K562 (cell line): ENCODE measurements at regions not wholly inside any gene's neighbourhood (a gene's known extent, or its start where the extent isn't known, plus 50 kb on each side); places are given as distances from the start of the nearest gene placed in this dataset.

Source experiments
- ATAC-seq: fragments of 200-7000 bp; cut with Tn5 transposase; 3 replicates; pipeline ENCODE4 v1.9.1; 2020; ENCODE audit warnings: moderate library complexity
- BruUV-seq: library from RNA; stranded (reverse); fragments of 400-500 nt; replicated peaks from 2 replicates; lab custom pipeline; 2021; lab: Mats Ljungman, UMichigan
- CTCF ChIA-PET: fragments of 300-600 bp; formaldehyde crosslinking; extraction: SDS; loops from one replicate; lab custom pipeline; 2021; ENCODE audit warnings: low intra/inter-chr PET ratio; lab: Yijun Ruan, JAX
- POLR2A ChIA-PET: fragments of 300-600, 350-650 bp; sonication (Branson Sonifier 250); formaldehyde crosslinking; extraction: SDS; loops from one replicate; lab custom pipeline; 2021; ENCODE audit warnings: antibody characterized with exemption, inconsistent platforms; lab: Yijun Ruan, JAX
- DNase-seq, 4 experiments: peaks; one replicate each; pipeline versions ENCODE4 v3.0.0 to v3.0.0-alpha.2; 2011 to 2018; ENCODE audit warnings: low spot score in 3 of 4, mixed read lengths in 3 of 4; ENCODE audit errors: extremely low read depth in 1 of 4
- FAIRE-seq: peaks from 2 replicates; lab custom pipeline; 2011; peaks lifted over from hg19 to GRCh38; lab: Jason Lieb, UNC
- H2AFZ ChIP-seq: 2 replicates; pipeline ENCODE4 v1.6.0; 2011; ENCODE audit warnings: low read depth, low read length, control low read depth, inconsistent platforms
- H3K27ac ChIP-seq: fragments of 200-600 bp; 3 replicates; pipeline ENCODE4 v1.8.0; 2011; ENCODE audit warnings: low read depth, mild to moderate bottlenecking, control low read depth, inconsistent platforms, low read length, moderate library complexity, mixed read lengths; ENCODE audit errors: extremely low read depth
- H3K27me3 ChIP-seq, 2 experiments: fragments of 300-600 bp in 1 of 2; 2 replicates in 1 of 2; 3 replicates in 1 of 2; pipeline versions ENCODE4 v1.6.0 to v1.8.0; 2011; ENCODE audit warnings: inconsistent platforms in 2 of 2, low read length in 2 of 2, mild to moderate bottlenecking in 1 of 2, mixed read lengths in 1 of 2, moderate library complexity in 1 of 2; ENCODE audit not compliant: control insufficient read depth in 2 of 2, insufficient read depth in 2 of 2
- H3K36me3 ChIP-seq: fragments of 300-600 bp; 3 replicates; pipeline ENCODE4 v1.8.0; 2011; ENCODE audit warnings: mild to moderate bottlenecking, low read length, inconsistent platforms; ENCODE audit not compliant: control insufficient read depth, insufficient read depth
- H3K4me1 ChIP-seq, 2 experiments: fragments of 200-600 bp in 1 of 2; replicated peaks in 1 of 2; 2 replicates in 1 of 2; 3 replicates in 1 of 2; pipeline versions ENCODE4 v1.5.1 to v1.8.0; 2011; ENCODE audit warnings: inconsistent platforms in 2 of 2, low read length in 2 of 2, mild to moderate bottlenecking in 1 of 2, mixed read lengths in 1 of 2, moderate library complexity in 1 of 2; ENCODE audit not compliant: control insufficient read depth in 2 of 2, insufficient read depth in 2 of 2
- H3K4me2 ChIP-seq: 2 replicates; pipeline ENCODE4 v1.6.1; 2011; ENCODE audit warnings: low read length, control low read depth, inconsistent platforms, mixed read lengths; ENCODE audit not compliant: insufficient read depth
- H3K4me3 ChIP-seq: fragments of 200-600 bp; sonication (generic), shearing (Covaris generic); 2 replicates; pipeline ENCODE4 v1.5.1; 2016; ENCODE audit warnings: control low read depth, inconsistent platforms
- H3K79me2 ChIP-seq: fragments of 200-600 bp; 3 replicates; pipeline ENCODE4 v1.8.0; 2011; ENCODE audit warnings: low read length, inconsistent platforms; ENCODE audit not compliant: control insufficient read depth, insufficient read depth
- H3K9ac ChIP-seq, 2 experiments: 2 replicates each; pipeline versions ENCODE4 v1.6.0 to v1.6.1; 2011; ENCODE audit warnings: low read depth in 2 of 2, low read length in 2 of 2, control low read depth in 1 of 2, inconsistent platforms in 1 of 2, mild to moderate bottlenecking in 1 of 2, mixed read lengths in 1 of 2; ENCODE audit not compliant: insufficient read depth in 1 of 2
- H3K9me1 ChIP-seq: one replicate; pipeline ENCODE4 v1.6.0; 2011; ENCODE audit warnings: inconsistent platforms, mild to moderate bottlenecking, low read length, moderate library complexity; ENCODE audit not compliant: control insufficient read depth, insufficient read depth
- H3K9me3 ChIP-seq: replicated peaks from 2 replicates; pipeline ENCODE4 v1.5.1; 2011; ENCODE audit warnings: low read depth, low read length, inconsistent platforms; ENCODE audit not compliant: control insufficient read depth, insufficient read depth
- H4K20me1 ChIP-seq: replicated peaks from 2 replicates; pipeline ENCODE4 v1.6.1; 2011; ENCODE audit warnings: low read length, inconsistent platforms, mixed read lengths; ENCODE audit not compliant: control insufficient read depth, insufficient read depth
- BRCA1 ChIP-seq, 2 experiments: fragments of 450-650 bp in 1 of 2; sonication (generic) in 1 of 2; formaldehyde crosslinking in 1 of 2; IDR thresholded peaks; 2 replicates each; pipeline versions ENCODE4 v1.5.0 to v1.6.1; 2017 to 2020; ENCODE audit warnings: mild to moderate bottlenecking in 1 of 2, missing genetic modification reagents in 1 of 2
- CBFA2T2 ChIP-seq: fragments of 450-650 bp; conservative IDR thresholded peaks from 2 replicates; pipeline ENCODE4 v1.6.1; 2017; ENCODE audit warnings: mild to moderate bottlenecking
- CBX8 ChIP-seq: fragments of 200-600 bp; sonication (generic); IDR thresholded peaks from 2 replicates; pipeline ENCODE4 v1.6.1; 2012; ENCODE audit warnings: borderline replicate concordance, mixed run types, low read depth, mild to moderate bottlenecking, moderate library complexity, mixed read lengths, low read length, control low read depth, inconsistent platforms; ENCODE audit not compliant: poor library complexity, severe bottlenecking; ENCODE audit errors: extremely low read depth
- ELF2 ChIP-seq: fragments of 250-450 bp; sonication (Bioruptor Pico); IDR thresholded peaks from 2 replicates; pipeline ENCODE4 v1.5.0; 2021; ENCODE audit warnings: mild to moderate bottlenecking
- ESRRB ChIP-seq: fragments of 250-450 bp; sonication (Bioruptor Pico); IDR thresholded peaks from 2 replicates; pipeline ENCODE4 v1.5.0; 2020; ENCODE audit warnings: mild to moderate bottlenecking, moderate library complexity, borderline replicate concordance
- FOXK2 ChIP-seq, 2 experiments: fragments of 450-650 bp; IDR thresholded peaks in 1 of 2; conservative IDR thresholded peaks in 1 of 2; 2 replicates each; pipeline ENCODE4 v1.6.1; 2016; ENCODE audit warnings: low read depth in 2 of 2, mild to moderate bottlenecking in 1 of 2
- GTF3C2 ChIP-seq: IDR thresholded peaks from 3 replicates; pipeline ENCODE4 v1.6.1; 2011; ENCODE audit warnings: borderline replicate concordance, mild to moderate bottlenecking, moderate library complexity; ENCODE audit not compliant: insufficient read length; ENCODE audit errors: extremely low read depth
- HDAC3 ChIP-seq: fragments of 450-650 bp; IDR thresholded peaks from 2 replicates; pipeline ENCODE4 v1.6.1; 2018; ENCODE audit warnings: borderline replicate concordance, mild to moderate bottlenecking, moderate library complexity; ENCODE audit not compliant: partially characterized antibody
- ID3 ChIP-seq, 2 experiments: fragments of 250-450 bp in 1 of 2; fragments of 450-650 bp in 1 of 2; sonication (Bioruptor Pico) in 1 of 2; IDR thresholded peaks; 2 replicates each; pipeline versions ENCODE4 v1.6.1 to v1.8.0; 2016 to 2021; ENCODE audit warnings: mild to moderate bottlenecking in 2 of 2, moderate library complexity in 2 of 2, missing compliant biosample characterization in 1 of 2, missing genetic modification characterization in 1 of 2
- MAFF ChIP-seq: IDR thresholded peaks from 2 replicates; pipeline ENCODE4 v1.6.1; 2012; ENCODE audit warnings: low read length, improper control_type of control experiment
- MAFG ChIP-seq: fragments of 450-650 bp; conservative IDR thresholded peaks from 2 replicates; pipeline ENCODE4 v1.6.1; 2016; ENCODE audit warnings: missing genetic modification characterization, missing compliant biosample characterization
- MAFK ChIP-seq: IDR thresholded peaks from 2 replicates; pipeline ENCODE4 v1.6.1; 2011; ENCODE audit warnings: low read length, improper control_type of control experiment
- RBFOX2 ChIP-seq: fragments of 200-400 bp; formaldehyde crosslinking; IDR thresholded peaks from 2 replicates; pipeline ENCODE4 v1.6.1; 2017; ENCODE audit warnings: low read depth, mild to moderate bottlenecking, low read length, moderate library complexity
- RHOXF2B ChIP-seq: fragments of 250-450 bp; sonication (Bioruptor Pico); conservative IDR thresholded peaks from 2 replicates; pipeline ENCODE4 v1.5.1; 2021
- SETDB1 ChIP-seq: IDR thresholded peaks from one replicate; pipeline ENCODE4 v1.6.1; 2012; ENCODE audit warnings: low read length, control low read depth, inconsistent platforms
- SRSF7 ChIP-seq: fragments of 200-400 bp; formaldehyde crosslinking; optimal IDR thresholded peaks from 2 replicates; pipeline ENCODE3; 2017; ENCODE audit warnings: mild to moderate bottlenecking, low read depth, low read length
- ZNF311 ChIP-seq: fragments of 250-450 bp; sonication (Bioruptor Pico); IDR thresholded peaks from 2 replicates; pipeline ENCODE4 v1.4.0; 2020; ENCODE audit warnings: mild to moderate bottlenecking, moderate library complexity
- ZNF347 ChIP-seq: fragments of 450-650 bp; formaldehyde crosslinking; IDR thresholded peaks from 2 replicates; pipeline ENCODE4 v1.4.0; 2020; ENCODE audit warnings: low read depth, mild to moderate bottlenecking, moderate library complexity
- ZNF41 ChIP-seq: fragments of 250-450 bp; sonication (Bioruptor Pico); conservative IDR thresholded peaks from 2 replicates; pipeline ENCODE4 v1.4.0; 2020; ENCODE audit warnings: mild to moderate bottlenecking
- ZNF695 ChIP-seq: fragments of 450-650 bp; formaldehyde crosslinking; IDR thresholded peaks from 2 replicates; pipeline ENCODE4 v1.4.0; 2020; ENCODE audit warnings: mild to moderate bottlenecking, moderate library complexity
- WGBS: fragments of 100-300 bp; shearing (Covaris generic); methylation state at CpG from one replicate; pipeline ENCODE4 v1.1.6; 2016; ENCODE audit warnings: low coverage, mixed read lengths; ENCODE audit not compliant: insufficient coverage; ENCODE audit errors: missing lambda C conversion rate; 5-methylcytosine and 5-hydroxymethylcytosine counted together
- in situ Hi-C: fragments of 300-500 bp; cut with MboI; formaldehyde crosslinking; loops from 4 replicates; pipeline ENCODE4 v1.15.0; 2018; ENCODE audit warnings: inconsistent platforms, mixed read lengths
- intact Hi-C: fragments of 100-400 bp; cut with micrococcal nuclease; formaldehyde crosslinking; loops from 2 replicates; pipeline ENCODE4 v1.14.2; 2022

- TF ChIP-seq GTF3C2, result no peak
- TF ChIP-seq ESRRB, result no peak
- TF ChIP-seq ID3 (CRISPR knock-in tag; IDR thresholded peaks at IDR 0.05), result no peak
- no peak for TF ChIP-seq ID3 (tag; IDR thresholded peaks at IDR 0.05)
- no peak for TF ChIP-seq SRSF7
- no peak for TF ChIP-seq ZNF41 (CRISPR knock-in tag)
- TF ChIP-seq, all 486 proteins: peak for 5
Observed at GRCh38 chr15:26102365-26102764, 239.2 kb upstream of the ATP10A start (continued).

- Histone ChIP-seq H2AFZ (no peak overlapping the region), H3K9me1 (no peaks in the 10 kb centered on the region), H3K79me2 (no peaks in the 10 kb centered on the region), H3K27ac (no peak overlapping the region), H3K36me3 (no peaks in the 10 kb centered on the region), H3K9me3 (no peaks in the 10 kb centered on the region), H3K9ac (no peak overlapping the region), H3K4me1 (no peaks in the 10 kb centered on the region), H3K4me3 (no peak overlapping the region), H3K27me3 (no peaks in the 10 kb centered on the region), H3K4me2 (no peak overlapping the region), H4K20me1 (no peaks in the 10 kb centered on the region)
- WGBS, result 8% methylated on average over 3 of the region's 3 CpGs
- ChIA-PET POLR2A (no interaction called here), CTCF (no interaction called here)
- FAIRE-seq (no peak), DNase-seq (no peak), ATAC-seq (no peak)
- BruUV-seq, result no TSS peak
- intact Hi-C loops, result no loop called here
- in situ Hi-C loops, result no loop called here
- TF ChIP-seq ELF2 (CRISPR knock-in tag) (no peak), ZNF695 (no peak), ZNF347 (CRISPR knock-in tag) (no peak), FOXK2 (conservative IDR thresholded peaks at IDR 0.05 in 1 of 2, IDR thresholded peaks at IDR 0.05 in 1 of 2; ENCODE audit: low read depth in 2 of 2) (no peak), HDAC3 (no peak), MAFF (peak; percentile 99), CBX8 (no peak), MAFK (peak; percentile 100), MAFG (tag) (peak; percentile 92), CBFA2T2 (no peak), RHOXF2B (CRISPR knock-in tag) (no peak), SETDB1 (no peak), BRCA1 (IDR thresholded peaks at IDR 0.05) (no peak), BRCA1 (CRISPR knock-in tag; IDR thresholded peaks at IDR 0.05) (no peak), RBFOX2 (no peak), ZNF311 (CRISPR knock-in tag) (no peak)
Observed at GRCh38 chr15:26101443-26101842, 238.3 kb upstream of the ATP10A start.
